GM12878 (cell line): ENCODE measurements at regions not wholly inside any gene's neighbourhood (a gene's known extent, or its start where the extent isn't known, plus 50 kb on each side); places are given as distances from the start of the nearest gene placed in this dataset.

Source experiments
- ATAC-seq: fragments of 200-7000 bp; cut with Tn5 transposase; 3 replicates; pipeline ENCODE4 v1.9.1; 2020; ENCODE audit warnings: mild to moderate bottlenecking, moderate library complexity
- BruUV-seq: library from RNA; stranded (reverse); fragments of 400-500 nt; replicated peaks from 2 replicates; lab custom pipeline; 2021; lab: Mats Ljungman, UMichigan
- CTCF ChIA-PET: fragments of 300-600 bp; sonication (Branson Sonifier 250); formaldehyde crosslinking; extraction: SDS; loops from one replicate; lab custom pipeline; 2021; ENCODE audit warnings: inconsistent platforms; lab: Yijun Ruan, JAX
- POLR2A ChIA-PET: fragments of 350-600 bp; formaldehyde crosslinking; extraction: SDS; loops from one replicate; lab custom pipeline; 2021; ENCODE audit warnings: inconsistent platforms; lab: Charles Lee
- RAD21 ChIA-PET: fragments of 300-600 bp; sonication (Branson Sonifier 250); formaldehyde crosslinking; loops from one replicate; lab custom pipeline; 2023; ENCODE audit warnings: antibody characterized with exemption; ENCODE audit not compliant: unreplicated experiment; lab: Charles Lee
- SMC1A ChIA-PET: fragments of 300-600 bp; sonication (Branson Sonifier 250); formaldehyde crosslinking; loops from one replicate; lab custom pipeline; 2023; ENCODE audit not compliant: unreplicated experiment, uncharacterized antibody; lab: Charles Lee
- DNase-seq: peaks from one replicate; pipeline ENCODE4 v3.0.0-alpha.2; 2011; ENCODE audit warnings: low read depth, low spot score
- FAIRE-seq: peaks from 3 replicates; lab custom pipeline; 2011; peaks lifted over from hg19 to GRCh38; lab: Jason Lieb, UNC
- H2AFZ ChIP-seq: 2 replicates; pipeline ENCODE4 v1.6.0; 2011; ENCODE audit warnings: low read depth, low read length, control low read depth; ENCODE audit not compliant: control insufficient read depth
- H3K27ac ChIP-seq: 2 replicates; pipeline ENCODE4 v1.5.1; 2011; ENCODE audit warnings: control low read depth; ENCODE audit not compliant: control insufficient read depth, insufficient read depth
- H3K27me3 ChIP-seq, 2 experiments: replicated peaks in 1 of 2; 2 replicates each; pipeline versions ENCODE4 v1.6.0 to v1.6.1; 2011; ENCODE audit warnings: low read length in 1 of 2; ENCODE audit not compliant: control insufficient read depth in 2 of 2, insufficient read depth in 2 of 2
- H3K36me3 ChIP-seq, 2 experiments: 2 replicates each; pipeline ENCODE4 v1.5.1; 2011; ENCODE audit warnings: low read length in 1 of 2; ENCODE audit not compliant: control insufficient read depth in 2 of 2, insufficient read depth in 2 of 2
- H3K4me1 ChIP-seq: 2 replicates; pipeline ENCODE4 v1.6.1; 2011; ENCODE audit warnings: mild to moderate bottlenecking, low read length, moderate library complexity, mixed read lengths; ENCODE audit not compliant: control insufficient read depth, insufficient read depth
- H3K4me2 ChIP-seq: 2 replicates; pipeline ENCODE4 v1.6.0; 2011; ENCODE audit warnings: control low read depth; ENCODE audit not compliant: control insufficient read depth, insufficient read depth
- H3K4me3 ChIP-seq: fragments of 200-600 bp; sonication (generic); 2 replicates; pipeline ENCODE4 v1.5.1; 2016
- H3K79me2 ChIP-seq: 2 replicates; pipeline ENCODE4 v1.6.0; 2011; ENCODE audit warnings: low read length; ENCODE audit not compliant: control insufficient read depth, insufficient read depth
- H3K9ac ChIP-seq: 2 replicates; pipeline ENCODE4 v1.8.0; 2011; ENCODE audit warnings: low read length, control low read depth, mixed read lengths; ENCODE audit not compliant: control insufficient read depth, insufficient read depth
- H3K9me3 ChIP-seq: replicated peaks from 3 replicates; pipeline ENCODE4 v1.5.1; 2011; ENCODE audit warnings: mild to moderate bottlenecking, low read length; ENCODE audit not compliant: control insufficient read depth, insufficient read depth
- H4K20me1 ChIP-seq: 2 replicates; pipeline ENCODE4 v1.6.0; 2011; ENCODE audit not compliant: control insufficient read depth, insufficient read depth
- CHD4 ChIP-seq: fragments of 200-600 bp; sonication (generic); IDR thresholded peaks from 2 replicates; pipeline ENCODE4 v1.6.1; 2016; ENCODE audit warnings: mild to moderate bottlenecking
- NR2F1 ChIP-seq: fragments of 450-650 bp; conservative IDR thresholded peaks from 2 replicates; pipeline ENCODE4 v1.6.1; 2017; ENCODE audit warnings: mild to moderate bottlenecking
- PML ChIP-seq: IDR thresholded peaks from 2 replicates; pipeline ENCODE4 v1.6.1; 2012; ENCODE audit warnings: low read length, inconsistent platforms
- POU2F2 ChIP-seq: IDR thresholded peaks from 3 replicates; pipeline ENCODE4 v1.6.1; 2011; ENCODE audit warnings: low read depth, mild to moderate bottlenecking, low read length, borderline replicate concordance
- RELA ChIP-seq: fragments of 450-650 bp; IDR thresholded peaks from 2 replicates; pipeline ENCODE4 v1.8.0; 2014; ENCODE audit warnings: borderline replicate concordance; ENCODE audit not compliant: partially characterized antibody
- SMAD5 ChIP-seq: IDR thresholded peaks from 2 replicates; pipeline ENCODE4 v1.6.1; 2016; ENCODE audit warnings: antibody characterized with exemption, low read depth
- SPI1 ChIP-seq: IDR thresholded peaks from 2 replicates; pipeline ENCODE4 v1.6.1; 2011; ENCODE audit warnings: low read depth, mild to moderate bottlenecking, low read length, moderate library complexity, borderline replicate concordance; ENCODE audit not compliant: insufficient read depth
- TCF7 ChIP-seq: IDR thresholded peaks from 2 replicates; pipeline ENCODE4 v1.6.1; 2014; ENCODE audit warnings: antibody characterized with exemption, borderline replicate concordance
- ZNF217 ChIP-seq: fragments of 450-650 bp; IDR thresholded peaks from 2 replicates; pipeline ENCODE4 v1.6.1; 2017; ENCODE audit warnings: antibody characterized with exemption, mild to moderate bottlenecking
- WGBS: methylation state at CpG from one replicate; pipeline ENCODE4 v1.1.6; 2016; ENCODE audit warnings: low lambda C conversion rate; ENCODE audit not compliant: insufficient replicate concordance, insufficient coverage; ENCODE audit errors: missing lambda C conversion rate; 5-methylcytosine and 5-hydroxymethylcytosine counted together
- in situ Hi-C: fragments of 300-500 bp; cut with MboI; formaldehyde crosslinking; loops from 9 replicates; pipeline ENCODE4 v1.14.3; 2018; ENCODE audit warnings: mixed read lengths
- intact Hi-C: fragments of 100-400 bp; cut with micrococcal nuclease; formaldehyde crosslinking; loops from one replicate; pipeline ENCODE4 v1.14.2; 2022; ENCODE audit not compliant: unreplicated experiment
- TF ChIP-seq, protein P1 (sequence below): fragments of 450-650 bp; IDR thresholded peaks from 2 replicates; pipeline ENCODE4 v1.6.1; 2017; ENCODE audit warnings: antibody characterized with exemption, mild to moderate bottlenecking, moderate library complexity
- TF ChIP-seq, protein P2 (sequence below): IDR thresholded peaks from 2 replicates; pipeline ENCODE4 v1.6.1; 2012; ENCODE audit warnings: low read depth, low read length, improper control_type of control experiment
- TF ChIP-seq, protein P3 (sequence below): fragments of 450-650 bp; IDR thresholded peaks from 2 replicates; pipeline ENCODE4 v1.6.1; 2014; ENCODE audit warnings: mild to moderate bottlenecking
- TF ChIP-seq, protein P4 (sequence below): fragments of 450-650 bp; IDR thresholded peaks from 2 replicates; pipeline ENCODE4 v1.6.1; 2016; ENCODE audit warnings: mild to moderate bottlenecking, moderate library complexity, borderline replicate concordance
- TF ChIP-seq, protein P5 (sequence below): fragments of 450-650 bp; IDR thresholded peaks from 2 replicates; pipeline ENCODE4 v1.6.1; 2017; ENCODE audit warnings: borderline replicate concordance
- TF ChIP-seq, protein P6 (sequence below): IDR thresholded peaks from 2 replicates; pipeline ENCODE4 v1.6.1; 2012; ENCODE audit warnings: low read length, inconsistent platforms

DNA sequence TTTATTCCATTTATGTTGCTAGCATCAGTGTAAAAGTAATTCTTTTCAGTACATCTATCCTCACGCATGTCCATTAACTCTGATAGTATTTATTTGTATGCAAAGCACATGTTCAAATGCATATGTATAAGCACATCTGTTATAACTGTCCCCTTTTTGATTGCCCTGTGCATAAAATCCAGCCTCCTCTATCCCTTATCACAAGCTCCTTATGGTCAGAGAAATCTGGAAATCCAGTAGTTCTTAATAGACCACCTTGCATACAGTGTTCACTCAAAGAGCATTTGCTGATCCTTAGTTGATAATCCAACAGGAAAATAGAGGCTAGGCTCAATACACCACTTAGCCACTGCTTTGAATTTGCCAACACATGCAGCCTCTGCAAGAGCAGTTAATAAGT lies 443.5 kb downstream of the AASDHPPT start:
- H3K27ac ChIP-seq: no peak overlapping the region
- no peaks in the 10 kb centered on the region for H3K4me1 ChIP-seq
- WGBS: 85% methylated on average over 1 of the region's 1 CpG
- no peak overlapping the region for H2AFZ ChIP-seq
- DNase-seq (no peak), ATAC-seq (no peak), FAIRE-seq (no peak)
- no peak overlapping the region for H3K9ac ChIP-seq
- ChIA-PET POLR2A (no interaction called here), CTCF (no interaction called here), RAD21 (no interaction called here), SMC1A (no interaction called here)
- H3K9me3 ChIP-seq: no peaks in the 10 kb centered on the region
- no peak overlapping the region for H3K4me3 ChIP-seq
- H3K36me3 ChIP-seq: no peaks in the 10 kb centered on the region
- no peaks in the 10 kb centered on the region for H3K79me2 ChIP-seq
- intact Hi-C loops: no loop called here
- H3K27me3 ChIP-seq: no peaks in the 10 kb centered on the region
- BruUV-seq: no TSS peak
- no peak overlapping the region for H3K4me2 ChIP-seq
- H4K20me1 ChIP-seq: no peaks in the 10 kb centered on the region
- in situ Hi-C loops: no loop called here
- TF ChIP-seq, protein P1, sequence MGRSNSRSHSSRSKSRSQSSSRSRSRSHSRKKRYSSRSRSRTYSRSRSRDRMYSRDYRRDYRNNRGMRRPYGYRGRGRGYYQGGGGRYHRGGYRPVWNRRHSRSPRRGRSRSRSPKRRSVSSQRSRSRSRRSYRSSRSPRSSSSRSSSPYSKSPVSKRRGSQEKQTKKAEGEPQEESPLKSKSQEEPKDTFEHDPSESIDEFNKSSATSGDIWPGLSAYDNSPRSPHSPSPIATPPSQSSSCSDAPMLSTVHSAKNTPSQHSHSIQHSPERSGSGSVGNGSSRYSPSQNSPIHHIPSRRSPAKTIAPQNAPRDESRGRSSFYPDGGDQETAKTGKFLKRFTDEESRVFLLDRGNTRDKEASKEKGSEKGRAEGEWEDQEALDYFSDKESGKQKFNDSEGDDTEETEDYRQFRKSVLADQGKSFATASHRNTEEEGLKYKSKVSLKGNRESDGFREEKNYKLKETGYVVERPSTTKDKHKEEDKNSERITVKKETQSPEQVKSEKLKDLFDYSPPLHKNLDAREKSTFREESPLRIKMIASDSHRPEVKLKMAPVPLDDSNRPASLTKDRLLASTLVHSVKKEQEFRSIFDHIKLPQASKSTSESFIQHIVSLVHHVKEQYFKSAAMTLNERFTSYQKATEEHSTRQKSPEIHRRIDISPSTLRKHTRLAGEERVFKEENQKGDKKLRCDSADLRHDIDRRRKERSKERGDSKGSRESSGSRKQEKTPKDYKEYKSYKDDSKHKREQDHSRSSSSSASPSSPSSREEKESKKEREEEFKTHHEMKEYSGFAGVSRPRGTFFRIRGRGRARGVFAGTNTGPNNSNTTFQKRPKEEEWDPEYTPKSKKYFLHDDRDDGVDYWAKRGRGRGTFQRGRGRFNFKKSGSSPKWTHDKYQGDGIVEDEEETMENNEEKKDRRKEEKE: no peak
- no peak for TF ChIP-seq POU2F2
- no peak for TF ChIP-seq ZNF217
- TF ChIP-seq, protein P2, sequence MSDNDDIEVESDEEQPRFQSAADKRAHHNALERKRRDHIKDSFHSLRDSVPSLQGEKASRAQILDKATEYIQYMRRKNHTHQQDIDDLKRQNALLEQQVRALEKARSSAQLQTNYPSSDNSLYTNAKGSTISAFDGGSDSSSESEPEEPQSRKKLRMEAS: no peak
- TF ChIP-seq TCF7: no peak
- TF ChIP-seq, protein P3, sequence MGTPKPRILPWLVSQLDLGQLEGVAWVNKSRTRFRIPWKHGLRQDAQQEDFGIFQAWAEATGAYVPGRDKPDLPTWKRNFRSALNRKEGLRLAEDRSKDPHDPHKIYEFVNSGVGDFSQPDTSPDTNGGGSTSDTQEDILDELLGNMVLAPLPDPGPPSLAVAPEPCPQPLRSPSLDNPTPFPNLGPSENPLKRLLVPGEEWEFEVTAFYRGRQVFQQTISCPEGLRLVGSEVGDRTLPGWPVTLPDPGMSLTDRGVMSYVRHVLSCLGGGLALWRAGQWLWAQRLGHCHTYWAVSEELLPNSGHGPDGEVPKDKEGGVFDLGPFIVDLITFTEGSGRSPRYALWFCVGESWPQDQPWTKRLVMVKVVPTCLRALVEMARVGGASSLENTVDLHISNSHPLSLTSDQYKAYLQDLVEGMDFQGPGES: no peak
- TF ChIP-seq, protein P4, sequence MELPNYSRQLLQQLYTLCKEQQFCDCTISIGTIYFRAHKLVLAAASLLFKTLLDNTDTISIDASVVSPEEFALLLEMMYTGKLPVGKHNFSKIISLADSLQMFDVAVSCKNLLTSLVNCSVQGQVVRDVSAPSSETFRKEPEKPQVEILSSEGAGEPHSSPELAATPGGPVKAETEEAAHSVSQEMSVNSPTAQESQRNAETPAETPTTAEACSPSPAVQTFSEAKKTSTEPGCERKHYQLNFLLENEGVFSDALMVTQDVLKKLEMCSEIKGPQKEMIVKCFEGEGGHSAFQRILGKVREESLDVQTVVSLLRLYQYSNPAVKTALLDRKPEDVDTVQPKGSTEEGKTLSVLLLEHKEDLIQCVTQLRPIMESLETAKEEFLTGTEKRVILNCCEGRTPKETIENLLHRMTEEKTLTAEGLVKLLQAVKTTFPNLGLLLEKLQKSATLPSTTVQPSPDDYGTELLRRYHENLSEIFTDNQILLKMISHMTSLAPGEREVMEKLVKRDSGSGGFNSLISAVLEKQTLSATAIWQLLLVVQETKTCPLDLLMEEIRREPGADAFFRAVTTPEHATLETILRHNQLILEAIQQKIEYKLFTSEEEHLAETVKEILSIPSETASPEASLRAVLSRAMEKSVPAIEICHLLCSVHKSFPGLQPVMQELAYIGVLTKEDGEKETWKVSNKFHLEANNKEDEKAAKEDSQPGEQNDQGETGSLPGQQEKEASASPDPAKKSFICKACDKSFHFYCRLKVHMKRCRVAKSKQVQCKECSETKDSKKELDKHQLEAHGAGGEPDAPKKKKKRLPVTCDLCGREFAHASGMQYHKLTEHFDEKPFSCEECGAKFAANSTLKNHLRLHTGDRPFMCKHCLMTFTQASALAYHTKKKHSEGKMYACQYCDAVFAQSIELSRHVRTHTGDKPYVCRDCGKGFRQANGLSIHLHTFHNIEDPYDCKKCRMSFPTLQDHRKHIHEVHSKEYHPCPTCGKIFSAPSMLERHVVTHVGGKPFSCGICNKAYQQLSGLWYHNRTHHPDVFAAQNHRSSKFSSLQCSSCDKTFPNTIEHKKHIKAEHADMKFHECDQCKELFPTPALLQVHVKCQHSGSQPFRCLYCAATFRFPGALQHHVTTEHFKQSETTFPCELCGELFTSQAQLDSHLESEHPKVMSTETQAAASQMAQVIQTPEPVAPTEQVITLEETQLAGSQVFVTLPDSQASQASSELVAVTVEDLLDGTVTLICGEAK: no peak
- TF ChIP-seq, protein P5, sequence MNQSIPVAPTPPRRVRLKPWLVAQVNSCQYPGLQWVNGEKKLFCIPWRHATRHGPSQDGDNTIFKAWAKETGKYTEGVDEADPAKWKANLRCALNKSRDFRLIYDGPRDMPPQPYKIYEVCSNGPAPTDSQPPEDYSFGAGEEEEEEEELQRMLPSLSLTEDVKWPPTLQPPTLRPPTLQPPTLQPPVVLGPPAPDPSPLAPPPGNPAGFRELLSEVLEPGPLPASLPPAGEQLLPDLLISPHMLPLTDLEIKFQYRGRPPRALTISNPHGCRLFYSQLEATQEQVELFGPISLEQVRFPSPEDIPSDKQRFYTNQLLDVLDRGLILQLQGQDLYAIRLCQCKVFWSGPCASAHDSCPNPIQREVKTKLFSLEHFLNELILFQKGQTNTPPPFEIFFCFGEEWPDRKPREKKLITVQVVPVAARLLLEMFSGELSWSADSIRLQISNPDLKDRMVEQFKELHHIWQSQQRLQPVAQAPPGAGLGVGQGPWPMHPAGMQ: no peak
- no peak for TF ChIP-seq RELA
- no peak for TF ChIP-seq SPI1
- TF ChIP-seq NR2F1: no peak
- no peak for TF ChIP-seq PML
- TF ChIP-seq CHD4: no peak
- no peak for TF ChIP-seq SMAD5
- TF ChIP-seq, protein P6, sequence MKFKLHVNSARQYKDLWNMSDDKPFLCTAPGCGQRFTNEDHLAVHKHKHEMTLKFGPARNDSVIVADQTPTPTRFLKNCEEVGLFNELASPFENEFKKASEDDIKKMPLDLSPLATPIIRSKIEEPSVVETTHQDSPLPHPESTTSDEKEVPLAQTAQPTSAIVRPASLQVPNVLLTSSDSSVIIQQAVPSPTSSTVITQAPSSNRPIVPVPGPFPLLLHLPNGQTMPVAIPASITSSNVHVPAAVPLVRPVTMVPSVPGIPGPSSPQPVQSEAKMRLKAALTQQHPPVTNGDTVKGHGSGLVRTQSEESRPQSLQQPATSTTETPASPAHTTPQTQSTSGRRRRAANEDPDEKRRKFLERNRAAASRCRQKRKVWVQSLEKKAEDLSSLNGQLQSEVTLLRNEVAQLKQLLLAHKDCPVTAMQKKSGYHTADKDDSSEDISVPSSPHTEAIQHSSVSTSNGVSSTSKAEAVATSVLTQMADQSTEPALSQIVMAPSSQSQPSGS: no peak
